ENCODE measurements at regions not wholly inside any gene's neighbourhood (a gene's known extent, or its start where the extent isn't known, plus 50 kb on each side); places are given as distances from the start of the nearest gene placed in this dataset.

GRCh38 chr7:26029911-26030310 lies 122.1 kb upstream of the NFE2L3 start:
- H3K9me3 ChIP-seq (ENCODE audit: insufficient read depth, low read length, severe bottlenecking) = no peaks in the 10 kb centered on the region
- peaks cover 4% of the 10 kb centered on the region for H3K27me3 ChIP-seq (ENCODE audit: insufficient read depth, low read length, poor library complexity)
- no peaks in the 10 kb centered on the region for H3K79me2 ChIP-seq (ENCODE audit: insufficient read depth, low read length)
- H2AFZ ChIP-seq (ENCODE audit: low read depth, low read length) = no peak overlapping the region
- H3K4me2 ChIP-seq (ENCODE audit: insufficient read depth, low read length) = no peak overlapping the region
- H3K4me1 ChIP-seq (ENCODE audit: insufficient read depth, low read length) = no peaks in the 10 kb centered on the region
- H3K27ac ChIP-seq (ENCODE audit: low read length) = no peak overlapping the region
- no peaks in the 10 kb centered on the region for H4K20me1 ChIP-seq (ENCODE audit: insufficient read depth, low read length)
- no peak for DNase-seq
- no peak for TF ChIP-seq EZH2 (IDR thresholded peaks at IDR 0.05; ENCODE audit: borderline replicate concordance, low read depth, low read length, severe bottlenecking)
- TF ChIP-seq, protein P1, sequence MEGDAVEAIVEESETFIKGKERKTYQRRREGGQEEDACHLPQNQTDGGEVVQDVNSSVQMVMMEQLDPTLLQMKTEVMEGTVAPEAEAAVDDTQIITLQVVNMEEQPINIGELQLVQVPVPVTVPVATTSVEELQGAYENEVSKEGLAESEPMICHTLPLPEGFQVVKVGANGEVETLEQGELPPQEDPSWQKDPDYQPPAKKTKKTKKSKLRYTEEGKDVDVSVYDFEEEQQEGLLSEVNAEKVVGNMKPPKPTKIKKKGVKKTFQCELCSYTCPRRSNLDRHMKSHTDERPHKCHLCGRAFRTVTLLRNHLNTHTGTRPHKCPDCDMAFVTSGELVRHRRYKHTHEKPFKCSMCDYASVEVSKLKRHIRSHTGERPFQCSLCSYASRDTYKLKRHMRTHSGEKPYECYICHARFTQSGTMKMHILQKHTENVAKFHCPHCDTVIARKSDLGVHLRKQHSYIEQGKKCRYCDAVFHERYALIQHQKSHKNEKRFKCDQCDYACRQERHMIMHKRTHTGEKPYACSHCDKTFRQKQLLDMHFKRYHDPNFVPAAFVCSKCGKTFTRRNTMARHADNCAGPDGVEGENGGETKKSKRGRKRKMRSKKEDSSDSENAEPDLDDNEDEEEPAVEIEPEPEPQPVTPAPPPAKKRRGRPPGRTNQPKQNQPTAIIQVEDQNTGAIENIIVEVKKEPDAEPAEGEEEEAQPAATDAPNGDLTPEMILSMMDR (IDR thresholded peaks at IDR 0.05; ENCODE audit: borderline replicate concordance, extremely low read depth, low read length, poor library complexity, severe bottlenecking) = no peak
- no peak overlapping the region for H3K4me3 ChIP-seq (ENCODE audit: low read depth in 1 of 2, low read length in 2 of 2)
- ATAC-seq (ENCODE audit: insufficient read depth, low read depth) = no peak
- no peaks in the 10 kb centered on the region for H3K36me3 ChIP-seq (ENCODE audit: insufficient read depth, low read length)
- no peak overlapping the region for H3K9ac ChIP-seq (ENCODE audit: low read depth, low read length)

- Histone ChIP-seq H4K20me1 (ENCODE audit: insufficient read depth, low read length) (no peaks in the 10 kb centered on the region), H3K4me3 (ENCODE audit: low read depth in 1 of 2, low read length in 2 of 2) (no peak overlapping the region), H3K27ac (ENCODE audit: low read length) (no peak overlapping the region), H3K27me3 (ENCODE audit: insufficient read depth, low read length, poor library complexity) (peaks cover 4% of the 10 kb centered on the region), H3K9ac (ENCODE audit: low read depth, low read length) (no peak overlapping the region), H2AFZ (ENCODE audit: low read depth, low read length) (no peak overlapping the region), H3K9me3 (ENCODE audit: insufficient read depth, low read length, severe bottlenecking) (no peaks in the 10 kb centered on the region), H3K4me1 (ENCODE audit: insufficient read depth, low read length) (no peaks in the 10 kb centered on the region), H3K4me2 (ENCODE audit: insufficient read depth, low read length) (no peak overlapping the region), H3K36me3 (ENCODE audit: insufficient read depth, low read length) (no peaks in the 10 kb centered on the region), H3K79me2 (ENCODE audit: insufficient read depth, low read length) (no peaks in the 10 kb centered on the region)
- TF ChIP-seq, protein P1 (IDR thresholded peaks at IDR 0.05; ENCODE audit: borderline replicate concordance, extremely low read depth, low read length, poor library complexity, severe bottlenecking) = no peak
- no peak for ATAC-seq (ENCODE audit: insufficient read depth, low read depth)
- no peak for DNase-seq
Observed at GRCh38 chr7:26034391-26034790, 117.6 kb upstream of the NFE2L3 start.

GRCh38 chr7:26035552-26035951 lies 116.4 kb upstream of the NFE2L3 start:
- Histone ChIP-seq H3K9me3 (ENCODE audit: insufficient read depth, low read length, severe bottlenecking) (no peaks in the 10 kb centered on the region), H2AFZ (ENCODE audit: low read depth, low read length) (no peak overlapping the region), H3K79me2 (ENCODE audit: insufficient read depth, low read length) (no peaks in the 10 kb centered on the region), H3K4me1 (ENCODE audit: insufficient read depth, low read length) (no peaks in the 10 kb centered on the region), H3K4me3 (ENCODE audit: low read depth in 1 of 2, low read length in 2 of 2) (no peak overlapping the region), H3K9ac (ENCODE audit: low read depth, low read length) (no peak overlapping the region), H3K27ac (ENCODE audit: low read length) (no peak overlapping the region), H3K27me3 (ENCODE audit: insufficient read depth, low read length, poor library complexity) (peaks cover 11% of the 10 kb centered on the region), H3K4me2 (ENCODE audit: insufficient read depth, low read length) (no peak overlapping the region), H3K36me3 (ENCODE audit: insufficient read depth, low read length) (no peaks in the 10 kb centered on the region), H4K20me1 (ENCODE audit: insufficient read depth, low read length) (no peaks in the 10 kb centered on the region)
- TF ChIP-seq EZH2 (IDR thresholded peaks at IDR 0.05; ENCODE audit: borderline replicate concordance, low read depth, low read length, severe bottlenecking) = no peak
- TF ChIP-seq, protein P1 (IDR thresholded peaks at IDR 0.05; ENCODE audit: borderline replicate concordance, extremely low read depth, low read length, poor library complexity, severe bottlenecking) = no peak
- ATAC-seq (ENCODE audit: insufficient read depth, low read depth) (no peak), DNase-seq (no peak)

- H3K27me3 ChIP-seq (ENCODE audit: insufficient read depth, low read length, poor library complexity) = peaks cover 11% of the 10 kb centered on the region
- no peak overlapping the region for H3K4me2 ChIP-seq (ENCODE audit: insufficient read depth, low read length)
- H2AFZ ChIP-seq (ENCODE audit: low read depth, low read length) = no peak overlapping the region
- no peak overlapping the region for H3K27ac ChIP-seq (ENCODE audit: low read length)
- TF ChIP-seq EZH2 (IDR thresholded peaks at IDR 0.05; ENCODE audit: borderline replicate concordance, low read depth, low read length, severe bottlenecking) = no peak
- TF ChIP-seq, protein P1 (IDR thresholded peaks at IDR 0.05; ENCODE audit: borderline replicate concordance, extremely low read depth, low read length, poor library complexity, severe bottlenecking) = no peak
- no peaks in the 10 kb centered on the region for H3K9me3 ChIP-seq (ENCODE audit: insufficient read depth, low read length, severe bottlenecking)
- ATAC-seq (ENCODE audit: insufficient read depth, low read depth) = no peak
- DNase-seq = no peak
- no peak overlapping the region for H3K4me3 ChIP-seq (ENCODE audit: low read depth in 1 of 2, low read length in 2 of 2)
- H4K20me1 ChIP-seq (ENCODE audit: insufficient read depth, low read length) = no peaks in the 10 kb centered on the region
- no peaks in the 10 kb centered on the region for H3K79me2 ChIP-seq (ENCODE audit: insufficient read depth, low read length)
- H3K4me1 ChIP-seq (ENCODE audit: insufficient read depth, low read length) = no peaks in the 10 kb centered on the region
- no peaks in the 10 kb centered on the region for H3K36me3 ChIP-seq (ENCODE audit: insufficient read depth, low read length)
- no peak overlapping the region for H3K9ac ChIP-seq (ENCODE audit: low read depth, low read length)
Observed at GRCh38 chr7:26036092-26036491, 115.9 kb upstream of the NFE2L3 start.
